Right atrium auricular region (tissue), 2 donors: ENCODE measurements at regions not wholly inside any gene's neighbourhood (a gene's known extent, or its start where the extent isn't known, plus 50 kb on each side); places are given as distances from the start of the nearest gene placed in this dataset.

ENCODE experiments used
- DNase-seq: peaks from one replicate; pipeline ENCODE4 v3.0.0-alpha.2; 2019; ENCODE audit warnings: low spot score
- H3K27ac ChIP-seq, 2 donors: fragments of 200-600 bp; sonication (generic); 1 replicate in 1 of 2; 2 replicates in 1 of 2; pipeline ENCODE4 v1.5.1; 2016 to 2019
- H3K27me3 ChIP-seq, 2 donors: fragments of 200-600 bp; sonication (generic); one replicate each; pipeline versions ENCODE4 v1.5.1 to v1.6.0; 2017 to 2019
- H3K36me3 ChIP-seq: fragments of 200-600 bp; sonication (generic); one replicate; pipeline ENCODE4 v1.5.1; 2016
- H3K4me1 ChIP-seq, 2 donors: fragments of 200-600 bp; sonication (generic); one replicate each; pipeline versions ENCODE4 v1.5.1 to v1.6.0; 2017 to 2019
- H3K4me3 ChIP-seq, 2 donors: fragments of 200-600 bp; sonication (generic); 1 replicate in 1 of 2; 2 replicates in 1 of 2; pipeline ENCODE4 v1.5.1; 2017 to 2019; ENCODE audit warnings: mild to moderate bottlenecking in 1 of 2, moderate library complexity in 1 of 2
- H3K9me3 ChIP-seq, 2 donors: fragments of 200-600 bp; sonication (generic); one replicate each; pipeline ENCODE4 v1.5.1; 2019
- TF ChIP-seq, protein P1 (sequence below), 2 donors: fragments of 200-600 bp; sonication (generic); IDR thresholded peaks; one replicate each; pipeline ENCODE4 v1.5.1; 2019; ENCODE audit warnings: antibody characterized with exemption in 2 of 2

DNA sequence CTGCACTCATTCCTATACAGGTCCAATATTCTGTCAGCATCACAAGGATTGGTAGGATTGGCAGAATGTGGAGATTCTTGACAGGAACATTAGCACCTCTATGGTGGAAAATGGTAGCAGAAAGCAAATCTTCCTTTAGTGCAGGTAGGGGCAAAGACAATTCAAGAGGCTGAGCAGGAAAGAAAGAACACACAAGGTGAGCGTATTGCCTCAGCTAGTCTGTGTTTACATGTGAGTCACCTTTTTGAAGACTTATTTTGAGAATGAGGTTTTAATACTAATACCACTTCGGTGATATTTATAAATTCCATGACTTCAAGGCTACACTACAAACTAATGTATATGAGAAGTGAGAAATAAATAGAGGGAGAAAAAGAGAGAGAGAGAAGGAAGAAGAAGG lies 717.0 kb downstream of the BRINP1 start:
- DNase-seq, result no peak
- no peaks in the 10 kb centered on the region for H3K27me3 ChIP-seq
- no peak overlapping the region for H3K4me3 ChIP-seq
- TF ChIP-seq, protein P1, sequence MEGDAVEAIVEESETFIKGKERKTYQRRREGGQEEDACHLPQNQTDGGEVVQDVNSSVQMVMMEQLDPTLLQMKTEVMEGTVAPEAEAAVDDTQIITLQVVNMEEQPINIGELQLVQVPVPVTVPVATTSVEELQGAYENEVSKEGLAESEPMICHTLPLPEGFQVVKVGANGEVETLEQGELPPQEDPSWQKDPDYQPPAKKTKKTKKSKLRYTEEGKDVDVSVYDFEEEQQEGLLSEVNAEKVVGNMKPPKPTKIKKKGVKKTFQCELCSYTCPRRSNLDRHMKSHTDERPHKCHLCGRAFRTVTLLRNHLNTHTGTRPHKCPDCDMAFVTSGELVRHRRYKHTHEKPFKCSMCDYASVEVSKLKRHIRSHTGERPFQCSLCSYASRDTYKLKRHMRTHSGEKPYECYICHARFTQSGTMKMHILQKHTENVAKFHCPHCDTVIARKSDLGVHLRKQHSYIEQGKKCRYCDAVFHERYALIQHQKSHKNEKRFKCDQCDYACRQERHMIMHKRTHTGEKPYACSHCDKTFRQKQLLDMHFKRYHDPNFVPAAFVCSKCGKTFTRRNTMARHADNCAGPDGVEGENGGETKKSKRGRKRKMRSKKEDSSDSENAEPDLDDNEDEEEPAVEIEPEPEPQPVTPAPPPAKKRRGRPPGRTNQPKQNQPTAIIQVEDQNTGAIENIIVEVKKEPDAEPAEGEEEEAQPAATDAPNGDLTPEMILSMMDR (IDR thresholded peaks at IDR 0.05), result no peak
- H3K36me3 ChIP-seq, result no peaks in the 10 kb centered on the region
- H3K9me3 ChIP-seq, result no peaks in the 10 kb centered on the region
- no peak overlapping the region for H3K27ac ChIP-seq
- H3K4me1 ChIP-seq, result no peaks in the 10 kb centered on the region

DNA sequence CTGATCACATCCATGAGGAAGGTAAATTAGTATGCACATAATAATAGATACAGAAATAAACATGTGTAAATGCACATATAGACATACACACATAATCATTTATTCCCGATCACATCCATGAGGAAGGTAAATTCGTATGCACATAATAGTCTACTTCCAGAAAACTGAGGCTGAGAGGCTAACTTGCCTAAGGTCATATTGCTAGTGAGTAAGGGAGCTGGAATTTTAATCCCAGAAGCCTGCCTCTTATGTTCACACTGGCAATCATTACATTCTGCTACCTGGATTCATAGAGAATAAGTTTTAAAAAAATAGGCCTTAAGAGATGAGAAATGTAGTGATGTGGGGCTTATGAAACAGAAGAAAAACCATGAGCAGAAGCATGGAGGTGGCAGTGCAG lies 716.3 kb downstream of the BRINP1 start:
- Histone ChIP-seq H3K4me3 (no peak overlapping the region), H3K4me1 (no peaks in the 10 kb centered on the region), H3K27me3 (no peaks in the 10 kb centered on the region), H3K27ac (no peak overlapping the region), H3K36me3 (no peaks in the 10 kb centered on the region), H3K9me3 (no peaks in the 10 kb centered on the region)
- no peak for DNase-seq
- TF ChIP-seq, protein P1 (IDR thresholded peaks at IDR 0.05), result no peak

DNA sequence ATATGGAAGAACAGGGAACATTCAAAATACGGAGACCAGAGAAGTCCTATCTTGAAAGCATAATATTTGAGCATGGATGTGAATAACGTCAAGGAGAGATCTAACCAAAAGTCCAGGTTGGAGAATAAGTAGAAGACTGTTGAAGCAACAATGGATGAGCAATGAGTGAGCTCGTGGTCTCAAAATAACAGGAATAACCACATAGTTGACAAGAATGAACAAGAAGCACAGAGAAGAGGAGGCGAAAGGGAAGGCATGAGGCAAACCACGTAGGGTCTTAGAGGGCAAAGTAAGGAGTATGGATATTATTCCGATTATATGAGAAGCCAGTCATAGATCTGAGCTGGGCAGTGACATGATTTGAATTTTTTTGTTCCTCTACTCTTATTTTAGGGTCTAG lies 710.2 kb downstream of the BRINP1 start:
- no peak overlapping the region for H3K27ac ChIP-seq
- no peaks in the 10 kb centered on the region for H3K4me1 ChIP-seq
- no peaks in the 10 kb centered on the region for H3K36me3 ChIP-seq
- H3K9me3 ChIP-seq, result no peaks in the 10 kb centered on the region
- no peaks in the 10 kb centered on the region for H3K27me3 ChIP-seq
- H3K4me3 ChIP-seq, result no peak overlapping the region
- DNase-seq, result no peak
- TF ChIP-seq, protein P1 (IDR thresholded peaks at IDR 0.05), result no peak

DNA sequence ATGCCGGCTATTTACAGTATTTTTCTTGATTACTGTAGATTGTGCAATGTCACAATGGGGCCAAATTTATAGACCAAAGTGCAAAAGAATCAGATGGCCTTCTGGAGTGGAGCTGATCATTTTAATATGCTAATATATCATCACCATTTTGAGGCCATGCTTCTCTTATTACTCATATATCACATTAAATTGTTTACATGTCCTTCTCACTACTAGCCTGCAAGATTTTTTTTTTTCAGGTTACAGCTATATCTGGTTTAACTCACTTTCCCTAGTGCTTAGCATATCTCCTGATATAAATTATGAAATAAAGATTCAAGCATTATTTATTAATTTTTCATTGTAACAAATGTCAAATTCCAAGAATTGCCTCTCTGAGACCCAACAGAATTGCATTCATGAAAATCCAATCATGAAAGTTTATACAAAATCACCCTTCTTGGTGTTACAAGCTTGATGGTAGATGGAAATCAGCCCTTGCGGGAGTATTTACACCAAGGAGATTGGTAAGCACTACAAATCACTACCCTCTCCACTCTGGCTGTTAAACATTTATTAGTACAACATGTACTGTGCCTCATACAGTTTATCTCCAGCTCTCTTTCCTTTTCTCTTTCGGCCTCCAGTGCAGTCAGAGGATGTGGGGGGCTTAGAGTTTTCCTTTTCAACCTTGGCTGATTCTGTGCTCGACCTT lies 703.9 kb downstream of the BRINP1 start:
- TF ChIP-seq, protein P1 (IDR thresholded peaks at IDR 0.05), result no peak
- Histone ChIP-seq H3K4me1 (no peaks in the 10 kb centered on the region), H3K4me3 (no peak overlapping the region), H3K27me3 (no peaks in the 10 kb centered on the region), H3K27ac (no peak overlapping the region), H3K9me3 (no peaks in the 10 kb centered on the region), H3K36me3 (no peaks in the 10 kb centered on the region)
- DNase-seq, result no peak

DNA sequence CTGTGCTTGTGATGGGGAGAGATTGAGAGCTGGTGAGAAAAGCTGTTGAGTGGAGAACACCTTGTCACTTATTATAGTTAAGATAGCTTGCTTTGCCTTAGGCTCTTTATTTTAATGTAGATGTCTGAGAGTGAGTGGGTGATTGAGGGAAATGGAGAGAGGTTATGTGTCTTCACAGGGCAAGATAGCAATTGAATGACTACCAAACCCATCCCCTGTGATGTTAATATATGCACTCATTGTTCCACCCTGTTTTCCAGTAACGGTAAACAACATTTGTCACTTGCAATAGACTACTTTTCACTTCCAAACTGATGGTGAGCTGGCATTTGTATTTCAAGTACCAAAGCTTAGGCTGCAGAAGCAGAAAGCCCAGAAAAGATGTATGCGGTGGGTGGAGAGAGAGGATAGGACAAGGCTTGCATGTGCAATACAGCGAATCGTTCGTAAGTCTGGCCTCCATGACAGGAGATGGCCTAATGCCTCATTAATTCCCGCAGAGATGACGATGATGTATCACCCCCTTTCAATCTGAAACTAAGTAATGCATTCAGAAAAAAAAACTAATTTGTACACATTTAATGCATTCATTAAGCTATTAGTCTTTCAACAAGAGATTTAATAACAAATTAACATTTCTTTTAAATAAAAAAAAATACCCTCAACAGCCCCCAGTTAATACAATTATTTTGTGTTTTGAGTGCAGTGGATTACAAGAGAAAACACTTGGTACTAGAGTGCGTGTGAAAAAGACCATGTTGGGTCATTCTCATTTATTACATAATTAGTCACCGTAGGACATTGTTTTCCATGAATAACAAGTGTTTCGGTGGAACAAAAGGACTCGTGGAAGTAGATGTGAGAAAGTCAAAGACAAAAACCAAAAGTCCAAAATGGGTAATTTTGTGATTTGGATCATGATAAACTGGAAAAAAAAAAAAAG lies 699.0 kb downstream of the BRINP1 start:
- TF ChIP-seq, protein P1 (IDR thresholded peaks at IDR 0.05), result no peak
- no peaks in the 10 kb centered on the region for H3K27me3 ChIP-seq
- DNase-seq, result no peak

More for the DNA sequence above, 699.0 kb downstream of the BRINP1 start:
- no peaks in the 10 kb centered on the region for H3K4me1 ChIP-seq
- H3K4me3 ChIP-seq, result no peak overlapping the region
- H3K27ac ChIP-seq, result no peak overlapping the region
- no peaks in the 10 kb centered on the region for H3K36me3 ChIP-seq
- no peaks in the 10 kb centered on the region for H3K9me3 ChIP-seq
